ENCODE measurements at regions not wholly inside any gene's neighbourhood (a gene's known extent, or its start where the extent isn't known, plus 50 kb on each side); places are given as distances from the start of the nearest gene placed in this dataset.
A peak's percentile ranks its signal among the peaks of the same experiment; 100 is the strongest.

DNA sequence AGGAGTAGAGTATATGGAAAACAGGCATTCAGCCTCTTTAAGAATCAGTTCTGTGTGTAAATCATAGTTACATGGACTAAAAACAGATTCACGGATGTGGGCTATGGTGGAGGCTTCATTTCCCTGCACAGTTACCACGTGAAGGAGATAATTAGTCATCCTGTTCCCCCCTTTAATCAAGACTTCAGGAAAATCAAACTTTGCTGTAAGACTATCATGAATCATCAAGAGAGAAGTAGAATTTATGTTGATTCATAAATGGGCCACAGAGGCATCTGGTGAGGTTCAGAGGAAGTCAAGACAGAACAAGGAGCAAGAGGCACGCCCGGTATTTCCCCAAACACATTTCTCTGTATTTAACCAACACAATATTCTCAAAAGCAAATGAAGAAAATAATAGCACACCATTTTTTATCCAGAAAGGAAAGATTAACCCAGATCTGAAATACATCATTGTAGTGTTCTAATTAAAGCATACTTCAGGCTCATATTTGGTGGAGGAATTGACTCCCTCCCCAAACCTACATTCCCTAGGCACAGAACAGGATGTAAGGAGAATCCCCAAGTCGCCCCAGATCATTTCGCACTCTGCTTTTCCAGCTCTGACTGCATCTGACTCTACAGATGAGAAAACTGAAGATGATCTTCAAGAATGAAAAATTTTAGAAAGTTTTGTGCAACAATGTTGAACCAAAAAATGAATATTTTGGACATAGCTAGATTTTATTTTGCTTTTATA, 175.8 kb upstream of the GAS1 start:
- DNase-seq: no peak

DNA sequence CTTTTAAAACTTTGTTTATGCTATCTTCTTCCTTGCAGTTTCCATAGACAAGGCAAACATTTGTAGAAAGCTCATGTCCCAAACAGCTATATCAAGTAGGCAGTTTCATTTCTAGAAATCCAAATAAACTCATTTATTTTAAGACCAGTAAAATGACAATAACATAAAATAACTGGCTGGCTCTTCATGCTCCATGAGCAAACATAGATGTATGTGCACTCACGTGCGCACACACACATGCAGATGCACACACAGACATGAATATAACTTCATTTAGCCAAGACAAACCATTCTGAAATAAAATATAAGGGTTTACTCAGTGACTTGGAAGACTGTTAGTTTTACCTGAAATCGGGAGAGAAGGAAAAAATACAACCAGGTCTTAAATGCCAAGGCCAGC, 176.5 kb upstream of the GAS1 start:
- no peak for DNase-seq

DNA sequence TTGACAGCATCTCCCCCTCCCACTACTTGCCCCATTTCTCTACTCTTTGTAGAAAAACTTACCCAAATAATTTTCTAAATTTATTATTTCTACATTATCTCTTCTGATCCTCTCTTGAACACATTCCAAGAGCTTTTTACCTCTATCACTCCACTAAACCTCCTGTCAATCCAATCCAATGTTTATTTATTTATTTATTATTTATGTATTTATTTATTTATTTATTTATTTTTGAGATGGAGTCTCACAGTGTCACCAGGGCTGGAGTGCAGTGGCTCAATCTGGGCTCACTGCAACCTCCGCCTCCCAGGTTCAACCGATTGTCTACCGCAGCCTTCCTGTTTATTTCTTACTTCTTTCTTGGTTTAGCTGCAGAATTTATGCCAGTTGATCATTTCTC, 178.5 kb upstream of the GAS1 start:
- DNase-seq: no peak

DNA sequence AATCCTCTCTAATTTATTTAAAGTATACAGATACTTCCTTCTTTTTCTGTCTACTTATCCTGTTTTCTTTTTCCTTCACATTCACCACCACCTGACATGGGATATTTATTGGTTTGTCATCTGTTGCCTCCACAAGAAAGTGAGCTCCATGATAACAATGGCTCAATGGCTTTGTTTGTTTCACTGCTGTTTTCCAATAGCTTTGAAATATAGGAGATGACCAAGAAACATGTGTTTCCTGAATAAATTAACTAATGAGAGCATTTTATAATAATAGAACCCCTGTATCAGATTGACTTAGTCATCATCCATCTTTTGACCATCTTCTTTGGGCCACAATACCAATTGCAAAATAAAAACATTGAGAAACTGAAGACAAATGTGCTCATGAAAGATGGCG, 180.2 kb upstream of the GAS1 start:
- DNase-seq: no peak

DNA sequence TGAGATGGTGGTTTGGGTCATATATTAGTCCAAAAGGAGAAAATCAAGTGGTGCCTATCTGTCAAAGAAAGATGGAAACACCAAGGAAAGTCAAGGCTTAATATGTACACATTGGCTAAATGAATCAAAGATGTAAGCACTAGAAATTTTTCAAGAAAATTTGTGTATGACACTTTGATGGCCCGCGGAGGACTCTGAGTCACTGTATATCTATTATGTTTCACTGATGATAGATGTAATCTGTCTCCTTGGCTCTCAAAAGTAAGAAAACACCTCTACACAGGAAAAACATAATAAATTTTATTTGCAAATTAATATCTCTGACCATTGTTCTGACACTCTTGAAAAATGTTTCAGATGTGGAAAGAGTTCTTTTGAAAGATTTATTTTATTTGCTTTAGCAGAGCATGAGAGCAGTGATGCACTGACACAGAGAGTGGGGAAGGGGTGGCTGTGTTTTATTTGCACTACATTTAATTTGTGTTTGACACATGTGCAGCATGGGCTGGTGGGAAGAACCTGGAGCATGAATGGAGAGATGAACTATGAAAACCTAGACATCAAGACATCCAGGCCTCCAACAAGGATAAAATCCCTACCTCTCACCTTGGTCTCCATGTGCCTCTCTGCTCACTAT, 180.8 kb upstream of the GAS1 start:
- DNase-seq: no peak

DNA sequence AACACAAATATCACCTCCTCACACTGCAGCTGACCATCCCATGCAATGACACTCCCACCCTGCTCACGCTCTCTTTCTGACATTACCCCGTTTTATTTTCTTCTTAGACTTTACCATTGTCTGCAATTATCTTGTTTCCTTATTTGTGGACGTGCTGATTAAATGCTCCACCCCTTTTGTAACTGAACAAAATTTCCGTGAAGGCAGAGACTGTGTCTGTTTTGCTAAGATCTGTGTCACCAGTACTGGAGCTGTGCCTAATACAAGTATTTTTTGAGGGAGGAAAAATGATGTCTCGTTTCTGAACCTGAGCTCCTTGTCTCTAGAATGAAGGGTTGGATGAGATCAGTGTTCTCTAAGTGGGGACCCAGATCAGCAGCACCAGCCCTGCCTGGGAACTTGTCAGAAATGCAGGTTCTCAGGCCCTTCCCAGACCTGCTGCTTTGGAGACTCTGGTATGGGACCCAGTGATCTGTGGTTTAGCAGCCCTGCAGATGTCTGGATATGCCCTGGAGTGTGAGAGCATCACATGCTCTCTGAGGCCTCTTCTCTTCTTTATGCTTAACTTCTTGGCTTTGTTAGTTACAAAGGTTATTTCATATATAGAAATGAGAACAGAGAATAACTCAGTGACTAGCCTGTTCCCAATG, 181.7 kb upstream of the GAS1 start:
- DNase-seq: no peak

DNA sequence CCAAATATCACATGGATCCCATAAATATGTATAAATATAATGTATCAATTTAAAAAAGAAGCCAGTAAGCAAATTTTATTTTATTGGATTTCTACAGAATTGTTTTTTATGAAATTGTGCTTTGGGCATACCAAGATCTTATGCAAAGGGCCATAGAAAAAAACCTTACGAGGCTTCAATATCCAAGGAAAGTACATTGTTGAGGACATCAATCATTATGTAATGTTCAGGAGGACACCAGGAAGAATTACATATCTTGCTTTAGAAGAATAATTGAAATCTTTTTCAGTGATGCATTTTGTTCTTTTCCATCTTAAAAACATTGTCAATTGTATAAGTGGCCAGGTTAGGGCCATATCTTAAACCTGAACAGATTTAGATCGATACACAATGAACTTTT, 187.8 kb upstream of the GAS1 start:
- no peak for DNase-seq

DNA sequence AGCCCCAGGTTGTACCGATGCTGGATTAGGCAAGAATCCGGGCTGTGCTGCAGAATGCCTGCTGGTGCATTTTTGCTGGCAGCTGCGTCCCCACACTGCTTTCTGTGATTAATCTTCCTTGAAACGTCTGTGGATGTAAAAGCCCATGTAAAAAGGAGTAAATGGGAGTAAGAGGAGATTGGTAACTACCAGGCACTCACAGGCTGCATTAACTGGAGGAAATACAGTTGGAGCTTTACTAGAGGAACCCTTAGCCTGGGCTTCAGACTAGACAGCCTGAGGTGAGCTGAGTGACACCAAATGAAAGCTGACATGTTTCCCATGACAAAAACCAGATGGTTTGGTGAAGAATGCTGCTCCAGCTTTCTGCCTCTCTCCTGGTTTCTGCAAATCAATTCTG, 190.4 kb upstream of the GAS1 start:
- DNase-seq: no peak

DNA sequence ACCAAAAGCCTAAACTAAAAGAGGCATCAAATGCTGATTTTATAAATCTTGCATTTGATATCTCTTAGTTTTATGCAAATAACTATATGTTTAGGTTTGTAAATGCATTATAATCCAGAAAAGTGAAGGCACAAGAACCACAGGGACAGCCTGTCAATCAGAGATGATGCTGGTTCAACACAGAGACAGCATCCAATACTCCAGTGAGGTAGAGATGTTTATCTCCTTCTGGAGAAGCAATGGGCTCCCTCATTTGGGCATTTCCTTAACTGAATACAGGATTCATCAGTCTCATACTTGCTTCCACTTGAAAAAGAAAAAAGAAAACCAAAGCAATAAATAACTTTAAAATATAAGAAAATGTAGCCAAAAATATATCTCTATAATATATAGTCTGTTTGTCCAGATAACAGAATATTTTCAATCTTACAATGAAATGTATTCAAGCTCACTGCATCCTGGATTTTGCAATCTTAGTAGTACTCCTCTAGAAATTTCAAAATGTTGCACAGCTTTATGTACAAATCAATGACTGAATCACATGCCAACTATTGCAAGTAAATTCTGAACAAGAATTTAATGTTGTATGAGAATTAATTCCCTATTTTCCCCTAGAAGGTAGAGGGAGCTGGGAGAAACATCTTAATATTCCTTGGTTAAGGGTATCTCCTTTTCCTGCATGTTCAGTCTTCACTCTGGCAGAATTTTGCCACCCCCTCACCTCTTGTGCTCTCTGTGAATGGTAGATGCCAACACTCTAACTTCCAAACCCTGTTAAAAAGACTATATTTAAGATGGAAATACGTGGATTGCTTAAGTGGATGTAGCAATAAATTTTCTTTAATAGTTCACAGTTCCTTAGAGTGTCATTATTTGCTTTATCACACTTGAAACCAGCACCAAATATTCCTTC, 191.1 kb upstream of the GAS1 start:
- DNase-seq: no peak

DNA sequence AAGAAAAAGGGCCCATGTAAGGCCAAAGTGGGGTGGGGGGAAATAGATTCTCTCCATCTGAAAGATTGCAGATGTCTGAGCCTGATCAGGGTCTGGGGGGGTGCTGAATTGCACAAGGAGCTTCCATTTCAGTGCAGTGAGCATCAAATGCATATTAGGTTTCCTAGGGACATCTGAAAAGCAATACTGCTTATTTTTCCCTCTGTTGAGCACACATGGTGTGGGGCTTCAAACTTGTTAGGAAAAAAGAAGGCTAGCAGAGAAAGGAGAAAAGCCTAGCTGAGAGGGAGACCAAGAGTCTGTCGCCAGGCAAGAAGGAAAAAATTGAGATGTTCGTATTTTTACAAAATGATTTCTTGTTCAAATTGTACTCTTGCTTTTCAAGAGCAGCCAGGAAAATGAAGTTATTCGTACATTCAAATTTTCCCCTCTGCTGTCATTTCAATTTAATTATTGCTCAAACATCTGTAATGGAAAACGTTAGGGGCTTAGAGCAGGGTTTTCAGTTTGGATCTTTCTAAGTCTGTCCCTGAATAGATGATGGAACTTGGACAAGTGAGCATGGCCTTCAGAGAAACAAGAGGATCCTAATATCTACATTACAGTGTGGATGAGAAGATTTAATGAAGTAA, 191.9 kb upstream of the GAS1 start:
- no peak for DNase-seq

DNA sequence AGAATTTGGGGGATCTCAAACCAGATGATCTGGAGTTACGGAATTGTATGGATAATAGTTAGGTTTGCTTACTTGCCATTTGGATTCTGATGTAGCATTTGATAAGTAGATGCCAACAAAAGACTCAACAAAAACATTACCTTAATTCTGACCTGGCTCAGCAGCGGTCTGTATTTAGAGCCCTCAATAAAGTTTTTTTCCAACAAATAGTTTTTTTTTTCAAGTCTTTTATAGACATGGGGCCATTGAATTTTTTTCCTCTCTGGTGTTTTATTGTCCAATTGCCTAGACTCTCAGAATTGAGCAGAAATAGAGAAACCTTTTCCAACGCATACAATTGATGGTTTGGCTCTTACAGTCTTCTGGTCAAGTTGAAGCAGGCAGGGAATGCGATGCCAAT, 192.8 kb upstream of the GAS1 start:
- DNase-seq: no peak

DNA sequence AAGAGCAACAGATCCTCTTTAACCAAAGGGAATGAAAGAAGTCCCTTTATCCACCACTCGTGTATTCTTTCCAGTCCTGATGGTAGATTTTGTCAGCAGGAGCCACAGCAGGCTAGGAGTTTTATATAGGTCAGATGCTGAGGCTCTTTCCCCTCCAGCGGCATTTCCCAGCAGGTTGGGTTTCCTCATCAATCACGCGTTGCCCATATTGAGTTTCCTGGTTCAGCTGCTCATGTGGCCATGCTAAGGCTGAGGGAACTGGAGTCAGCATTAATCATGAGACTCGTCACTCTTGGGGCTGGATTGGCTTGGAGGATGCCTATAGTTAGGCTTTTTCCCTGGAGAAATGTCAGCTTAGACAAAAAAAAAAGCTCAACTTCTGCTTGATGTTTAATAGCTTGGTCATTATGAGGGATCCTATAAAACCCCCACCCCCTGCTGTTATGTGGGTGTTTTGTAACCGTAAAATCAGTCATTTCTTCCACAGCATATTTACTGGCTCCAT, 193.4 kb upstream of the GAS1 start:
- DNase-seq: no peak

DNA sequence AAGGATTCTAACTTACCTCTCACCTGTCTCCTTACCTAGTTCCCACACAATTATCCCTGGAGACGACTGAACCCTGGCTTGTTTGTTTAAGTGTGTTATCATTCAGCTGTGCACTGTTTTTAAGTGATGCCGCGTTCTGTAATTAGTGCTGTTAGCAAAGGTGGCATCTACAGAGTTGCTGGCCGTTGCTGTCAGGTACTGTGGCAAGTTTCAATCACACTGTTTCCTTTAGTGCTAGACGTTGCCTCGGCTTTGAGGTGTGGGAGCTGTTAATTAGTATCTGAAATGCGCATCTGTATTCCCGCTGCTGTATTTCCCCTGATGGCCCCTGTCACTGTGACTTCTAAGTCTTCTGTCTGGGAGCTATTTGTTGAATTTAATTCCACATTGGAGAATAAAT, 193.8 kb upstream of the GAS1 start:
- DNase-seq: peak in 1 of 2 experiments; percentile 13

DNA sequence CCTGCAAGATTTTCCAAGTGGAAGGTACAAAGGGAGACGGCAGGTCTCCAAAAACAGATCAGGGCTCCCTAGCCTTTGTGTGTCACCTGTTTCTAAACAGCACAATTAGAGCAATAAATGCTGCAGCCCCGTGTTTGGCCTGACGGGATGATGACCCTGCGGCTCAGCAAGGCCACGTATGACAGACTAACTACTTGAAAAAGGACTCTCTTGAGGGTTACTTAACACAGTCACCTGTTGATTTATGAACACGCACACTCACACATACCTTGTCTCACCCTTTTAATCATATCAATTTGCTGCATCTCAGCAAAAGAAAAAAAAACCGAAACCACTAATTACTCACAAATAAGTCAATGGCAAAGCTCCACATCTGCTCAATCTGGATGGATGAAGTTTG, 199.6 kb upstream of the GAS1 start:
- no peak for DNase-seq

DNA sequence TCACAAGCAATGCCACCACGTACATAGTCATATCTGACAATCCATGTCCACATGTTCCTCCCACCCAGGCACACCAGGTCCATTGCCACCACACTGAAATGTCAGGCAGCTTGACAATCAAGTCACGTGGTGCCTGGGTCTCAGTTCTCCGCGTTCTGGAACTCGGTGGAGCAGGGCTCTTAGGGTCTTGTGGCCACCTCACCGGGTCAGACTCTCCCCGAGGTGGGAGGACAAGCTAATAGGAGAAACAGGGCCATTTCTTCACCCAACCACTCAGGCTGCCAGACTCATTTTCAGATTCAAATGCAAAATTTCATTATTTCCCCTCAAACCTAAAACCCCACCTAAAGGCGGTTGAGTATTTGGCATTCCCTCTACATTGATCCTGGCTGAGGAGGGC, 200.5 kb upstream of the GAS1 start:
- no peak for DNase-seq

DNA sequence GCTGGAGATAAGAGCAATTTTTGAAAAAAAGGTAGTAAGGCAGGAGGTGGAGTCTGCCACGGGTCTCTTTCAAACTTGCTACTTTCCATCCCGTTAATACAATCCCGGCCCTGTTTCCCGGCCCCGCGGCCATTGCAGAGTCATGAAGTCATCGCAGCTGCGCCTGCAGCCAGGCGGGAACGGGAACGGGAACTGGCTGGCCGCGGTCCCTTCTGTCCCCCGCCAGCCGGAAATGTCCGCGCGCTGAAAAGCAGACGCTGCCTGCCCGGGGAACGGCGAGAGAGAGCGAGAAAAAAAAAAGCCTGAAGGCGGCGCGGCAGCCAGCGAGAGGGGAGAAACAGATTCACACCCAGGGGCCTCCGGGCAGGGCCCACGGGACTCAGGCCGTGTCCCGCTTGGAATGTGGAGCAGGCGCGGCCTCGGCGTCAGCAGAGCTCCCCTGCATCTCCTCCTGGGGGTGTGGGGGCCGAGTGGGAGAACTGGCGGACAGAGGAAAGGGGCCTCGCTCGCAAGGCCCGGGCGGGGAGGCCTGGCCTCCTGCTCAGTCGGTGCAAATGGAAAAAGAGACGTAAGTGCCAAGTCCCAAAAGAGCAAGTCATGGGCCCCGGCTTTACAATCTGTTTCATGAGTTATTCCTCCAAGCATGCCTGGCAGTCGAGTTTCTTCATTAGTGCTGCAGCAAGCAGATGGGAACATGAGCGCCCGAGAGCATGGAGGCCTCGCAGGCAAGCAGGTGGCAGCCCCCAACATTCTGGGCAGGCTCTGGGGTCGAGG, 201.2 kb upstream of the GAS1 start:
- DNase-seq: peak in 1 of 2 experiments; percentile 58

DNA sequence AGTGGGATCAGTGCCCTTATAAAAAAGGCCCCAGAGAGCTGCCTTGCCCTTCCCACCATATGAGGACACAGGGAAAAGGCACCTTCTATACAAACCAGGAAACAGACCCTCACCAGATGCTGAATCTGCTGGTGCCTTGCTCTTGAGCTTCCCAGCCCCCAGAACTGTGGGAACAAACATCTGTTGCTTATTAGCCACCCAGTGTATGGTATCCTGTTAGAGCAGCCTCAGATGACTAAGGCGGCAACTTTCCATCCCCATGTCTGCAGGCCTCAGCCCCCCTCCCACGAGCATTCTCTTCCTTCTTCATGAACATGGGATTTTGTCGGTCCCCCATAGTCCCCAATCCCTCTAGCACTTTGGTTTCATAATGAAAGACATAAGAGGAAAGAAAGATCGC, 202.5 kb upstream of the GAS1 start:
- no peak for DNase-seq

DNA sequence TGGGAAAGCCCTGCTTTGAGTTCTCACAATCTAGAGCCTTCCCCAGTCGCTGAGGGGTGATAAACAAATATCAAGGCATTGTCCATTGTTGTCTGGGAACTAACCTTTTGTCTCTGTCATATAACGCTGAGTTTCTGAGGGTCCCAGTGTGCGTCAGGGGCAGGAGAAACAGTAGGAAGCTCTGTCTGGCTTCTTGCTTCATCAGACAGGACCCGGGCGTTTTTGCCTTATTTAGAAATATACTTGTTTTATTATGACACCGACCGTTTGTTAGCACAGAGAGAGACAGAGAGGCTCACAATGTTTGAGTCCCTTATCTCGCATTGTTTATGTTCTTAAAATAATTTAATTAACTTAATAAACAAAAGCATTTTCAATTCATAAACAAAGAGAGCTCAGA, 204.9 kb upstream of the GAS1 start:
- DNase-seq: peak in 1 of 2 experiments; percentile 2

DNA sequence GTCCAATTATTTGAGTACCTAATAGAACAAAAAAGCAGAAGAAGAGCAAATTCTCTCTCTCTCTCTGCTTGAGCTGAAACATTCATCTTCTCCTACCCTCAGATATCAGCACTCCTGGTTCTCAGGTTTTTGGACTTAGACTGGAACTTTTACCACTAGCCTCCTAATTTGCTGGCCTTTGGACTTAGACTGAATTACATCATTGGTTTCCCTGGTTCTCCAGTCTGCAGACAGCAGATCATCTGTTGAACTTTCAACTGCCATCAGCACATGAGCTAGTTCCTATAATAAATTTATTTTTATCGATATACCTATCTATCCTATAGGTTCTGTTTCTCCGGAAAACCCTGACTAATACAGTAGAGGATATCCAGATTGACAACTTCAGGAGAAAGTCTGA, 208.9 kb upstream of the GAS1 start:
- DNase-seq: no peak

DNA sequence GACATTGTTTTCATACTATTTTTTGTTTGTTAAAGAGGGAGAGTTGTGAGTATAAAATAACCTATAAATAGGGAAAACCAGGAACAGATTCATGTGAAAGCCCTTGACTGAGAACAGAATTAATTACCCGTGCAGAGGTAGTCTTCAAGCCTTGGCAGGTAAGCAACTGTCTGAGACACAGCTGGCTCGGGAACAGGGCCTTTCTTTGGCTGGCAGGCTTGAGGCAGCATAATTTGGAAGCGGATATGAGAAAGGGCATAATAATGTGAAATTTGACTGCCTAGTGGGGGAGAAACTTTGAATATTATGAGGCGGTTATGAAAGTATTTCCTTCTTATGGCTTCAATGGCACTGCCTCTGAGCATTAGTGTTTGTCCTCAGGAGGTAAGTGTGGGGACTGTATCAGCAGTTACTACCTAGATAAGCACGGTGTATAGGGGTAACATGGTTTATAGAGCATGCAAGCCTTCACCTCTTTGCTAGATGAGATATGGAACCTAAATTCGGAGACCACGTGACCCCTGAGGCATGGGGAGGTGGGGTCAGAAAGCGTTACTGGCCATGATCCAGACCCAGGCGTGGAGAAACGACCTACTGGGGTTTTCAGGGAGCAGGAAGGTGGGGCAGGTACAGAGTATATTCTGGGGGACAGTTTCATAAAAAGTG, 210.2 kb upstream of the GAS1 start:
- peak; percentile 65 to 75 for DNase-seq

DNA sequence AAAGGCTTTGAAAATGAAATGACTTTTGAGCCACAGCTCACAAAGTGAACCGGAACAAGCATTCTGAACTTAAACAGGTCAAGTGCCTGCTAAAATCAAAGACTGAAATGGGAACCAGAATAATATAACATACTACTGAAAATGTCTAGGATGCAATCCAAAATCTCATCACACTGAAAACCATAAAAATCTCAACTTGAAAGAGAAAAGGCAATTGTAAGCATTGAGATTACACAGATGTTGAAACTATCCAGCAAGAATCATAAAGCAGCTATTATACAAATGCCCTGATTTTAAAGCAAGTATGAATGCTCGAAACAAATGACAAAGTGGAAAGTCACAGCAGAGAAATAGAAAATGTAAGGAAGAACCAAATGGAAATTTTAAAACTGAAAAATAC, 211.5 kb upstream of the GAS1 start:
- no peak for DNase-seq
